HG03442 (cell line): ENCODE measurements at regions not wholly inside any gene's neighbourhood (a gene's known extent, or its start where the extent isn't known, plus 50 kb on each side); places are given as distances from the start of the nearest gene placed in this dataset.

Experiments
- ATAC-seq: cut with Tn5 transposase; IDR thresholded peaks from one replicate; pipeline ENCODE4 v1.9.1; 2021; ENCODE audit warnings: mild to moderate bottlenecking, moderate library complexity; ENCODE audit not compliant: unreplicated experiment

GRCh38 chr2:106977717-106978116 lies 91.8 kb upstream of the ST6GAL2 start:
- ATAC-seq = no peak

GRCh38 chr2:106978647-106979046 lies 92.7 kb upstream of the ST6GAL2 start:
- no peak for ATAC-seq

GRCh38 chr2:106981491-106981890 lies 95.5 kb upstream of the ST6GAL2 start:
- no peak for ATAC-seq

- ATAC-seq = no peak
These were observed 96.4 kb upstream of the ST6GAL2 start for GRCh38 chr2:106982350-106982749.

- ATAC-seq = no peak
These were observed 97.3 kb upstream of the ST6GAL2 start for GRCh38 chr2:106983305-106983704.

- no peak for ATAC-seq
These were observed 102.4 kb upstream of the ST6GAL2 start for GRCh38 chr2:106988361-106988760.

- ATAC-seq = no peak
These were observed 104.3 kb upstream of the ST6GAL2 start for GRCh38 chr2:106990297-106990696.

GRCh38 chr2:106991866-106992265 lies 105.9 kb upstream of the ST6GAL2 start:
- no peak for ATAC-seq

GRCh38 chr2:106995556-106995955 lies 109.6 kb upstream of the ST6GAL2 start:
- no peak for ATAC-seq

GRCh38 chr2:106996171-106996769 lies 110.3 kb upstream of the ST6GAL2 start:
- ATAC-seq = no peak

GRCh38 chr2:106997204-106997603 lies 111.2 kb upstream of the ST6GAL2 start:
- ATAC-seq = no peak

GRCh38 chr2:107001062-107001461 lies 115.1 kb upstream of the ST6GAL2 start:
- ATAC-seq = no peak

GRCh38 chr2:107001551-107001950 lies 115.6 kb upstream of the ST6GAL2 start:
- ATAC-seq = no peak

GRCh38 chr2:107001964-107002696 lies 116.2 kb upstream of the ST6GAL2 start:
- ATAC-seq = no peak

- ATAC-seq = no peak
These were observed 116.8 kb upstream of the ST6GAL2 start for GRCh38 chr2:107002735-107003134.

GRCh38 chr2:107005853-107006252 lies 119.9 kb upstream of the ST6GAL2 start:
- no peak for ATAC-seq

GRCh38 chr2:107006836-107007235 lies 120.9 kb upstream of the ST6GAL2 start:
- no peak for ATAC-seq

GRCh38 chr2:107007927-107008326 lies 122.0 kb upstream of the ST6GAL2 start:
- ATAC-seq = no peak

- ATAC-seq = no peak
These were observed 122.9 kb upstream of the ST6GAL2 start for GRCh38 chr2:107008843-107009242.

GRCh38 chr2:107009275-107009674 lies 123.3 kb upstream of the ST6GAL2 start:
- no peak for ATAC-seq

GRCh38 chr2:107012714-107013306 lies 126.8 kb upstream of the ST6GAL2 start:
- ATAC-seq = no peak

- ATAC-seq = no peak
These were observed 127.9 kb upstream of the ST6GAL2 start for GRCh38 chr2:107013884-107014283.
